Smooth muscle cell (in vitro differentiated cells): ENCODE measurements at regions not wholly inside any gene's neighbourhood (a gene's known extent, or its start where the extent isn't known, plus 50 kb on each side); places are given as distances from the start of the nearest gene placed in this dataset.
A peak's percentile ranks its signal among the peaks of the same experiment; 100 is the strongest.
"Not testable (repeated sequence)": the region's sequence is repeated elsewhere in the genome, so short reads cannot be mapped to it uniquely, and the experiment has no call there.

Experiments used
- DNase-seq: peaks from one replicate; lab custom pipeline; 2025; ENCODE audit not compliant: unreplicated experiment; lab: John Stamatoyannopoulos, UW
- H2AFZ ChIP-seq: fragments of 200-600 bp; sonication (generic); 2 replicates; pipeline ENCODE4 v1.6.0; 2016; ENCODE audit warnings: antibody characterized with exemption, low read depth, mild to moderate bottlenecking
- H3F3A ChIP-seq: fragments of 200-600 bp; sonication (generic); 2 replicates; pipeline ENCODE4 v1.6.0; 2017; ENCODE audit warnings: antibody characterized with exemption, low read depth
- H3K27ac ChIP-seq: fragments of 200-600 bp; sonication (generic); 2 replicates; pipeline ENCODE4 v1.5.1; 2016; ENCODE audit warnings: low read depth, mild to moderate bottlenecking
- H3K27me3 ChIP-seq: fragments of 200-600 bp; sonication (generic); 2 replicates; pipeline ENCODE4 v1.6.1; 2016; ENCODE audit warnings: low read depth, mild to moderate bottlenecking
- H3K36me3 ChIP-seq: fragments of 200-600 bp; sonication (generic); 2 replicates; pipeline ENCODE4 v1.5.1; 2016; ENCODE audit warnings: low read depth
- H3K4me1 ChIP-seq: fragments of 200-600 bp; sonication (generic); 2 replicates; pipeline ENCODE4 v1.5.1; 2016; ENCODE audit warnings: low read depth
- H3K4me2 ChIP-seq: fragments of 200-600 bp; sonication (generic); 2 replicates; pipeline ENCODE4 v1.6.0; 2016; ENCODE audit warnings: mild to moderate bottlenecking
- H3K4me3 ChIP-seq: fragments of 200-600 bp; sonication (generic); 2 replicates; pipeline ENCODE4 v1.5.1; 2016; ENCODE audit warnings: mild to moderate bottlenecking
- H3K79me2 ChIP-seq: fragments of 200-600 bp; sonication (generic); 2 replicates; pipeline ENCODE4 v1.6.0; 2016; ENCODE audit warnings: low read depth, mild to moderate bottlenecking
- H3K9ac ChIP-seq: fragments of 200-600 bp; sonication (generic); 2 replicates; pipeline ENCODE4 v1.6.0; 2016; ENCODE audit warnings: low read depth
- H3K9me3 ChIP-seq: fragments of 200-600 bp; sonication (generic); replicated peaks from 2 replicates; pipeline ENCODE4 v1.5.1; 2016; ENCODE audit warnings: low read depth
- H4K20me1 ChIP-seq: fragments of 200-600 bp; sonication (generic); 2 replicates; pipeline ENCODE4 v1.6.0; 2016; ENCODE audit warnings: low read depth
- CTCF ChIP-seq: fragments of 200-600 bp; sonication (generic); IDR thresholded peaks from 2 replicates; pipeline ENCODE4 v1.5.1; 2017; ENCODE audit warnings: borderline replicate concordance, mild to moderate bottlenecking, antibody characterized with exemption; ENCODE audit not compliant: insufficient read depth, poor library complexity, severe bottlenecking
- WGBS: methylation state at CpG from one replicate; pipeline ENCODE4 v1.1.7; 2016; ENCODE audit warnings: low lambda C conversion rate; 5-methylcytosine and 5-hydroxymethylcytosine counted together

- no peak for DNase-seq
- Histone ChIP-seq H3K9me3 (no peaks in the 10 kb centered on the region), H2AFZ (peak overlapping the region; percentile 77), H3K27ac (no peak overlapping the region), H3F3A (no peaks in the 10 kb centered on the region), H3K79me2 (no peaks in the 10 kb centered on the region), H3K4me3 (no peak overlapping the region), H3K27me3 (no peaks in the 10 kb centered on the region), H3K9ac (no peak overlapping the region), H3K36me3 (no peaks in the 10 kb centered on the region), H3K4me1 (no peaks in the 10 kb centered on the region), H3K4me2 (no peak overlapping the region), H4K20me1 (no peaks in the 10 kb centered on the region)
- 73% methylated on average over 4 of the region's 4 CpGs for WGBS
- TF ChIP-seq CTCF: no peak
These were observed 1736.2 kb downstream of the SLITRK5 start for GRCh38 chr13:89407357-89407756.

GRCh38 chr13:89432997-89433396 lies 1761.8 kb downstream of the SLITRK5 start:
- Histone ChIP-seq H3K27ac (no peak overlapping the region), H3K4me2 (no peak overlapping the region), H3K9ac (no peak overlapping the region), H3K27me3 (no peaks in the 10 kb centered on the region), H3K4me1 (no peaks in the 10 kb centered on the region), H3F3A (no peaks in the 10 kb centered on the region), H3K4me3 (no peak overlapping the region), H3K36me3 (no peaks in the 10 kb centered on the region), H4K20me1 (no peaks in the 10 kb centered on the region), H3K79me2 (no peaks in the 10 kb centered on the region), H2AFZ (no peak overlapping the region), H3K9me3 (no peaks in the 10 kb centered on the region)
- TF ChIP-seq CTCF: no peak
- WGBS: 88% methylated on average over 2 of the region's 2 CpGs
- DNase-seq: no peak

- not testable (repeated sequence) for H3K4me3 ChIP-seq, H3K27ac ChIP-seq, H4K20me1 ChIP-seq, H2AFZ ChIP-seq, H3K4me1 ChIP-seq, H3K79me2 ChIP-seq, H3K36me3 ChIP-seq, H3K9me3 ChIP-seq, H3K4me2 ChIP-seq, DNase-seq, H3K9ac ChIP-seq, H3K27me3 ChIP-seq, H3F3A ChIP-seq
- whole genome bisulfite sequencing: 89% methylated on average over 4 of the region's 4 CpGs
These were observed 1763.5 kb downstream of the SLITRK5 start for GRCh38 chr13:89434624-89435023.

GRCh38 chr13:89454681-89455080 lies 1783.5 kb downstream of the SLITRK5 start:
- Histone ChIP-seq H3K4me2 (no peak overlapping the region), H3K79me2 (no peaks in the 10 kb centered on the region), H3K9me3 (no peaks in the 10 kb centered on the region), H3F3A (no peaks in the 10 kb centered on the region), H3K27ac (no peak overlapping the region), H3K9ac (no peak overlapping the region), H3K36me3 (no peaks in the 10 kb centered on the region), H4K20me1 (no peaks in the 10 kb centered on the region), H3K4me3 (no peak overlapping the region), H2AFZ (no peak overlapping the region), H3K4me1 (no peaks in the 10 kb centered on the region), H3K27me3 (no peaks in the 10 kb centered on the region)
- WGBS: 78% methylated on average over 2 of the region's 2 CpGs
- DNase-seq: no peak
- no peak for TF ChIP-seq CTCF
